Right lung (tissue), 2 donors: ENCODE measurements at regions not wholly inside any gene's neighbourhood (a gene's known extent, or its start where the extent isn't known, plus 50 kb on each side); places are given as distances from the start of the nearest gene placed in this dataset.
"Not testable (repeated sequence)": the region's sequence is repeated elsewhere in the genome, so short reads cannot be mapped to it uniquely, and the experiment has no call there.

Experiments
- DNase-seq, 2 donors: peaks; one replicate each; pipeline ENCODE4 v3.0.0-alpha.2; 2013

DNA sequence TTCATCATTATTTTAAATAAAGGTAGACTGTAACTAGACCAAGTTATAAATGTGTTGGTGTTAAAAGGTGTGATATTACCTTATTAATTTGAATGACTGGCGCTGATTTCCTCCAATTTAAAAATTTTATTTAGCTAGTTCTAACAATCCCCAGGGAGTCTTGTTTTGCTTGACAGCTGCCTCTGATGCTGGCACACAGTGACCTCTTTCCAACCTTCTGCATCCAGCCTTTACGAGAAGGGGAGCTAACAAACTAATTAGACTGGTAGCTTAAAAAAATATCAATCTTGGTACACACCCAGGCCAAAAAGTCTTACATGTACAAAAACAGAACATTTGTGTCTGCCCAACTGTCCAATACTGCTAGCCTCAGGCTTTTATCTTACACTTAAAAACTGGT lies 51.8 kb upstream of the ENPEP start:
- no peak for DNase-seq

DNA sequence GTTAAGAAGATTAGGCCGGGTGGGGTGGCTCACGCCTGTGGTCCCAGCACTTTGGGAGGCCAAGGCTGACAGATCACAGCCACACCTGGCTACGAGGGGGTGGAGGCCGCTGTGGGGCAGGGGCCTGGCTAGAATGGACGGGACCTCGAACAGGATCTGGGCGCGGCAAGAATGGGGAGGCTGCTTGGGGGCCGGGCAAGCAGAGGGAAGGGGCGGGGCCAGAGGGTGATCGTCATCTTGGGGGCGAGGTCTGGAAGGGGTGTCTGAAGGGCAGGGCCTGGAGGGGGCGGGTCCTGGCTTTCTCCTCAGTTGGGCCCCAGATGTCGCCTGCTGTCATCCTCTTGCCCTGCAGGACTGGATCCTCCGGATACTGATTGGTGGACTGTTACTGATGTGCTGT lies 57.3 kb upstream of the ENPEP start:
- no peak for DNase-seq

DNA sequence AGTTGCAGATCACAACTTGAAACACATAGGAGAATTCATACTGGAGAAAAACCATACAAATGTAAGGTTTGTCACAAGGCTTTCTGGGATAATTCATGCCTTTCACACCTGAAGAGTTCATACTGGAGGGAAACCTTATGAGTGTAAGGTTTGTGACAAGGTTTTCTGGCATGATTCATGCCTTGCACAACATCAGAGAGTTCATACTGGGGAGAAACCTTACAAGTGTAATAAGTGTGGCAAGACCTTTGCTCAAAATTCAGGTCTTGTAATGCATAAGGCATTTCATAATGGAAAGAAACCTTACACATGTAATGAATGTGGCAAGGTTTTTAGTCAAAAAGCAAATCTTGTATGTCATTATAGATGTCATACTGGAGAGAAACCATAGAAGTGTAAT lies 58.8 kb upstream of the ENPEP start:
- no peak for DNase-seq

DNA sequence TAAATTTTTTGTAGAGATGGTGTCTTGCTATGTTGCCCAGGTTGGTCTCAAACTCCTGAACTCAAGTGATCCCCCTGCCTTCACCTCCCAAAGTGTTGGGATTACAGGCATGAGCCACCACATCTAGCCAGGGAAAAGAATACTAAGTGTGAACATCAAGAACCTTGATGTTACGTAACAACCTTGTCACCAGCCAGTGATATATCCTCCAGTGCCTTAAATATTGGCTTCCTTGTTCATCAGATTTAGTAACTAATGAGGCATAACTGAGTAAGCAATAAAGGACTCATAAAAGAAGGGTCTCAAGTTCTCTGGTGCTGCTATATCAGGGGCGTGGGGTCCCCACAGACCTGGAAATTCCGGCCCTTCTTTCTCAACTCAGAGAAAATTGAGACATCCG lies 60.5 kb upstream of the ENPEP start:
- no peak for DNase-seq

GRCh38 chr4:110415041-110415440 lies 60.9 kb upstream of the ENPEP start:
- no peak for DNase-seq

DNA sequence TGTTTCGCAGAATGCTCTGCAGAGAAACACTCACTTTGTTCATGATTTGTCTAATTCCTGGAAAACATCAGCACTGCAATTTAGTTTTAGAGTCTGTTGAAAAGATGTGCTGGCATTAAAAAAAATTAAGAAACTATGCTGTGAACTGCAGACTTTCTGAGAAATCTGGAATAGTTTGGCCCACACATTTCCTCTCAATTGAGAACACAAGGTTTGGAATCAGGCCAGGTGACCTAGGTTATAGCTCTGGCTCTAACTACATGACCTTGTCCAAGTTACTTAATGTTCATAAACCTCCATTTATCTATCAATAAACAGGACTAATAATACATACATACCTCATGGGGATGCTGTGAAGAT lies 61.4 kb upstream of the ENPEP start:
- no peak for DNase-seq

DNA sequence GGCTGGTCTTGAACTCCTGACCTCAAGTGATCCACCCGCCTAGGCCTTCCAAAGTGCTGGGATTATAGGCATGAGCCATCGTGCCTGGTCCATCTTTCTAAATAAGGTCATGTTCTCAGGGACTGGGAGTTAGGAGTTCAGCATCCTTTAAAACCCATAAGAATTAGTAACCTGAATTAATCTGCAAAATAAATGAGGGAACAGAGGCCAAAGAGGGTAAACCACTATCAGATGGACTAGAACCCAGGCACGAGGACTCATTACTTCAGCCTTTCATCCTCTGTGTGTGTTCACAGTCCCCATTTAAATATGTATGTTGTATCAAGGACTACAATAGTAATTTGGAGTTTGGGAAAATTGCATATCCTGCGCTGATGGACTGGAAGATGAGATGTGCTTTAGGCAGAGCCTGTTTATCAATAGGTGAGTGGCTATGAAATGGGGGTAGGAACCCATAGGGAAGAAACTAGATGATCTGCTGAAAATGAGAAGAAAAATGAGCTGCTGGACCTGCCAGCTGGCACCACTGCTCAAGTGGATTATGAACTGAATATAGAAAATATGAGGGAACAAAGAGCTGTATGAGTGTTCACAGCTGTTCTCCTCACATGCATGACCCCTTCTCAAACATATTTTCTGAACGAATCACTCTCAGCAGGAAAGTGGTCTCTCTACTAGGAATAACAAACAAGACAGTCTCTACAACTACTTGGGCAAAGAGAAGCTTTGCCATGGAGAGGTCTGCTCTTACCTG lies 62.0 kb upstream of the ENPEP start:
- peak; percentile 72 to 78 for DNase-seq

GRCh38 chr4:110412354-110413065 lies 63.4 kb upstream of the ENPEP start:
- peak; percentile 88 to 90 for DNase-seq

DNA sequence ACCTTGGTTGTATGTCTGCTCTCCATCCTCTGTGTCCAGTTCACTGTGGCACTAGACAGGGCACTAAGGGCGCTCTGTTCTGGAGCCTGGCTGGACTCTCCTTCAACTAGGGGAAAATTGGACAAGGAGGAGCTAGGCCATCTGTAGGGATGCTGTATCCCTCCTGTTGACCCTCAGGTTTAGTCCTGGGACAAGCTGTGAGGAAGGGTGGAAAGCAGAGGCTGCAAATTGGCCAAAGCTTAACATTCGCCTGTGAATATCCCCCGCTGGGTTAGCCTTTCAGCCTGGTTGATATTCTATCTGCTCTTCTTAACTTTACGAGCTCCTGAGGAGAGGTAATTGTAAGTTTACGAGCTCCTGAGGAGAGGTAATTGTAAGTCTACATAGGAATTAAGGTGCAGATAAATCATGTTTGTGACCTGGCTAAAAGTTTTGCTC lies 64.4 kb upstream of the ENPEP start:
- DNase-seq = no peak

- DNase-seq = not testable (repeated sequence)
Observed at GRCh38 chr4:110410853-110411573, 64.9 kb upstream of the ENPEP start.

GRCh38 chr4:110400086-110400485 lies 75.9 kb upstream of the ENPEP start:
- no peak for DNase-seq

- DNase-seq = not testable (repeated sequence)
Observed at GRCh38 chr4:110399046-110399445, 76.9 kb upstream of the ENPEP start.

- no peak for DNase-seq
Observed at GRCh38 chr4:110396963-110397362, 79.0 kb upstream of the ENPEP start.

DNA sequence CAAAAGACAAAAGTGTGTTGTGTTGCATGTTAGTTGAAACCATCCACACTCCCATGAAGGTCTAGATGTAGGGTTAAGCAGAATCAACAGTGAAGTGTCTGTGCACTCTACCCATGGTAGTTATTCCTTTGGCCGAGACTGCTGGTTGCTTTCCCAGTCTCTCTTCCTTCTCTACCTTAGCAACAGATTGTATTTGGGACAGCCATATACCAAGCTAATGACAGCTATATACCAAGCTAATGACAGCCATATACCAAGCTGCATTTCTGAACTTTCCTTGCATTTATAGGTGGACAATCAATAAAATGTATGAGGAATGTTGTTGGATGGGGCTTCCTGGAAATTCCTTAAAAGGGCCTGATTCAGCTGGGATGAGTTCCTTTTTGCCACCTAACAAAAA lies 80.5 kb upstream of the ENPEP start:
- no peak for DNase-seq

GRCh38 chr4:110394871-110395270 lies 81.1 kb upstream of the ENPEP start:
- DNase-seq = no peak

DNA sequence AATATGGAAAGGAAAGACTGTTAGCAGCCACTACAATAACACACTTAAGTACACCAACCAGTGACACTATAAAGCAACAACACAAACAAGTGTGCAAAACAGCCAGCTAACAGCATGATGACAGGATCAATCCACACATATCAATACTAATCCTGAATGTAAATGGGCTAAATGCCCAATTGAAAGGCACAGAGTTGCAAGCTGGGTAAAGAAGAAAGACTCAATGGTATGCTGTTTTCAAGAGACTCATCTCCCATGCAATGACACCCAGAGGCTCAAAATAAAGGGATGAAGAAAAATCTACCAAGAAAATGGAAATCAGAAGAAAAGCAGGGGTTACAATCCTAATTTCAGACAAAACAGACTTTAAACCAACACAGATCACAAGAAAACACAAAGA lies 94.2 kb upstream of the ENPEP start:
- DNase-seq = no peak

DNA sequence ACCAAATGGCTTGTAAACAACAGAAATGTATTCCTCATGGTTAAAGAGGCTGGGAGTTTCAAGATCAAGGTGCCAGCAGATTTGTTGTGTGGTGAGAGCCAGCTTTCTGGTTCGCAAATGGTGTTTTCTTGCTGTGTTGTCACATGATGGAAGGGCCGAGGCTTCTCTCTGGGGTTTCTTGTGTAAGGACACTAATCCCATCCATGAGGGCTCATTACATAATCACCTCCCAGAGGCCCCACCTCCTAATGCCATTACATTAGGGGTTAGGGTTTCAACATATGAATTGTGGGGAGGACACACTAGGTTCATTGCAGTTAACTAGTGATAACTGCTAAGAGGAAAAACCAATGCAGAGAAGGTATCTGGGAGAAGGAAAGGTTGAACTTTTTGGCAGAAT lies 103.5 kb upstream of the ENPEP start:
- no peak for DNase-seq

- DNase-seq = no peak
Observed at GRCh38 chr4:110371016-110371770, 104.8 kb upstream of the ENPEP start.

- DNase-seq = no peak
Observed at GRCh38 chr4:110368409-110368808, 107.5 kb upstream of the ENPEP start.

DNA sequence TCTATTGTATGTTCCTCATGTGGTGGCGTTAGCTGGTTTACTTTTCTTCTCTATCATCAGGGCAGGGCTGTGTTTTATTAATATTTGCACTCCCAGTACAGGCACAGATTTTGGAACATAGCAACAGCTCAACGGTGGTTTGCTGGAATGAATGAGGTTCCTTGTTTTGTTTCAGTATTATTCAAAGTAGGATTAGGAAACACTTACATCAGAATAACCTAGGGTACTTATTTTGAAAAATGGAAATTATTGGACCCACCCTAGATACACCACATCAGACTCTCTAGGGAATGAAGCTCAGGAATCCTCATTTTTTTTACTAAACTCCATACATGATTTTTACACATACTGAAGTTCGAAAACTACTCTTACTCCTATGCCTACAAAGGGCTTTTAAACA lies 108.8 kb upstream of the ENPEP start:
- DNase-seq = no peak

- DNase-seq = no peak
Observed at GRCh38 chr4:110365761-110366160, 110.2 kb upstream of the ENPEP start.

GRCh38 chr4:110364911-110365520 lies 110.9 kb upstream of the ENPEP start:
- peak in 1 of 2 donors; percentile 11 for DNase-seq
